ENCODE measurements at regions not wholly inside any gene's neighbourhood (a gene's known extent, or its start where the extent isn't known, plus 50 kb on each side); places are given as distances from the start of the nearest gene placed in this dataset.

DNA sequence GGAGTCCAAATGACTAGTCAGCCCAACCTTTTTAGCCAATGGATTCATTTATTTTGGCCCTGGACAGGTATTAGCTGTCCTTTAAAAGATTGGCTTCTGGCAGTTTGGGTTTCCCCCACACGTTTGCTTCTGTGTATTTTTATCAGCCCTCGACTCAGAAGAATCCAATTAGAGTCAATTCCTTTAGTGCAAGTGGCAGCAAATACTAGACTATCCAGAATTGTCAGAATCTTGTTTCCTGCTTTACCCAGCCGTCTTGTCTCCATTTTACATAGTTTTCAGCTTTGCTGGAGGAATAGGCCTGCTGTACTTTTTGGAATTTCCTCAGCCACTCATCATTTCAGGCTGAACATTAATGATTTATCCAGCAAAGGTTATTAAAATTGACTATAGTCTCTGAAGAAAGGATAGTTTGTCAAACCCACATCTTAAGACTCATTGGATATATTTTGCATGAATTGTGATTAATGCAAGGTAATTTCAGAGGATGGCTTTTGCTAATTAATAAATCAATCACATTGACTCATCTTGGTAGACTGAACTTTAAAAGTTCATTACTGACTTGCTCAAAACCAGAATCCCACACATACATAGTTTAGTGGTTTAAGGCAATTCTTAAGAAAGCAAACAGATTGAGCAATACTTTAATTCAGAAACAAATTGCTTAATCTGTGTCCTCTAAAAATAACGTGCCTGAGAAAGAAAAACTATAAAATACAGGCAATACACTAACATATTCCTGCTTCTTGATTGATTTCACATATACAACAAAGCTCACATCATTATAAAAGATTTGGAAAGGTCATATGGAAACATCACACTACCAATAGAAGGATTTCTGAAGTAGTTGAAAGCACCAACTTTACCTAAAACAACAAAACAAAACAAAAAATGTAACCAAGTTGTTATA, 62.9 kb upstream of the ZNF217 start:
- TF ChIP-seq, protein P1, sequence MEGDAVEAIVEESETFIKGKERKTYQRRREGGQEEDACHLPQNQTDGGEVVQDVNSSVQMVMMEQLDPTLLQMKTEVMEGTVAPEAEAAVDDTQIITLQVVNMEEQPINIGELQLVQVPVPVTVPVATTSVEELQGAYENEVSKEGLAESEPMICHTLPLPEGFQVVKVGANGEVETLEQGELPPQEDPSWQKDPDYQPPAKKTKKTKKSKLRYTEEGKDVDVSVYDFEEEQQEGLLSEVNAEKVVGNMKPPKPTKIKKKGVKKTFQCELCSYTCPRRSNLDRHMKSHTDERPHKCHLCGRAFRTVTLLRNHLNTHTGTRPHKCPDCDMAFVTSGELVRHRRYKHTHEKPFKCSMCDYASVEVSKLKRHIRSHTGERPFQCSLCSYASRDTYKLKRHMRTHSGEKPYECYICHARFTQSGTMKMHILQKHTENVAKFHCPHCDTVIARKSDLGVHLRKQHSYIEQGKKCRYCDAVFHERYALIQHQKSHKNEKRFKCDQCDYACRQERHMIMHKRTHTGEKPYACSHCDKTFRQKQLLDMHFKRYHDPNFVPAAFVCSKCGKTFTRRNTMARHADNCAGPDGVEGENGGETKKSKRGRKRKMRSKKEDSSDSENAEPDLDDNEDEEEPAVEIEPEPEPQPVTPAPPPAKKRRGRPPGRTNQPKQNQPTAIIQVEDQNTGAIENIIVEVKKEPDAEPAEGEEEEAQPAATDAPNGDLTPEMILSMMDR (IDR thresholded peaks at IDR 0.05), result no peak
- TF ChIP-seq POLR2AphosphoS5 (IDR thresholded peaks at IDR 0.05), result no peak
- no peak for TF ChIP-seq POLR2A (IDR thresholded peaks at IDR 0.05)

All from breast epithelium (tissue), 3 donors.